Tibial nerve (tissue), 3 donors: ENCODE measurements at regions not wholly inside any gene's neighbourhood (a gene's known extent, or its start where the extent isn't known, plus 50 kb on each side); places are given as distances from the start of the nearest gene placed in this dataset.
"Not testable (repeated sequence)": the region's sequence is repeated elsewhere in the genome, so short reads cannot be mapped to it uniquely, and the experiment has no call there.

Experiments used
- CTCF ChIP-seq, 5 experiments: fragments of 200-600 bp in 3 of 5; fragments of 450-650 bp in 2 of 5; sonication (generic) in 3 of 5; IDR thresholded peaks; one replicate each; pipeline ENCODE4 v1.5.1; 2016 to 2019; ENCODE audit warnings: antibody characterized with exemption in 5 of 5, mild to moderate bottlenecking in 3 of 5, moderate library complexity in 2 of 5
- POLR2A ChIP-seq, 2 donors: fragments of 450-650 bp; IDR thresholded peaks; one replicate each; pipeline ENCODE4 v1.6.1; 2017; ENCODE audit warnings: antibody characterized with exemption in 2 of 2, mild to moderate bottlenecking in 2 of 2, moderate library complexity in 2 of 2

- not testable (repeated sequence) for TF ChIP-seq CTCF, POLR2A (IDR thresholded peaks at IDR 0.05)
These were observed 235.9 kb upstream of the ACO1 start for GRCh38 chr9:32148553-32148952.
